DOHH2 (cell line): ENCODE measurements at regions not wholly inside any gene's neighbourhood (a gene's known extent, or its start where the extent isn't known, plus 50 kb on each side); places are given as distances from the start of the nearest gene placed in this dataset.

ENCODE experiments used
- H3F3A ChIP-seq: fragments of 200-600 bp; sonication (generic), shearing (Covaris generic); 2 replicates; pipeline ENCODE4 v1.6.0; 2016; ENCODE audit warnings: antibody characterized with exemption, mild to moderate bottlenecking; ENCODE audit not compliant: control insufficient read depth, insufficient read depth
- H3K27ac ChIP-seq: fragments of 200-600 bp; sonication (generic); 2 replicates; pipeline ENCODE4 v1.5.1; 2014; ENCODE audit warnings: low read depth, mild to moderate bottlenecking, low read length, moderate library complexity
- H3K27me3 ChIP-seq: fragments of 200-600 bp; sonication (generic); 2 replicates; pipeline ENCODE4 v1.6.1; 2014; ENCODE audit warnings: mild to moderate bottlenecking, low read length, mixed read lengths; ENCODE audit not compliant: control insufficient read depth
- H3K36me3 ChIP-seq: fragments of 200-600 bp; sonication (generic); 2 replicates; pipeline ENCODE4 v1.6.1; 2014; ENCODE audit warnings: mild to moderate bottlenecking, low read length, moderate library complexity, mixed read lengths; ENCODE audit not compliant: control insufficient read depth
- H3K4me1 ChIP-seq: fragments of 200-600 bp; sonication (generic); 2 replicates; pipeline ENCODE4 v1.6.1; 2014; ENCODE audit warnings: mild to moderate bottlenecking, low read length, mixed read lengths; ENCODE audit not compliant: control insufficient read depth
- H3K4me2 ChIP-seq: fragments of 200-600 bp; sonication (generic); 2 replicates; pipeline ENCODE4 v1.6.0; 2014; ENCODE audit warnings: mild to moderate bottlenecking, low read length, moderate library complexity
- H3K4me3 ChIP-seq: fragments of 200-600 bp; sonication (generic); 2 replicates; pipeline ENCODE4 v1.5.1; 2014; ENCODE audit warnings: mild to moderate bottlenecking, low read length, mixed read lengths
- H3K79me2 ChIP-seq: fragments of 200-600 bp; sonication (generic); 2 replicates; pipeline ENCODE4 v1.6.1; 2014; ENCODE audit warnings: mild to moderate bottlenecking, low read length, mixed read lengths; ENCODE audit not compliant: control insufficient read depth
- H3K9me2 ChIP-seq: fragments of 200-600 bp; sonication (generic); replicated peaks from 2 replicates; pipeline ENCODE4 v1.6.1; 2014; ENCODE audit warnings: mild to moderate bottlenecking, low read length, mixed read lengths; ENCODE audit not compliant: control insufficient read depth
- H3K9me3 ChIP-seq: fragments of 200-600 bp; sonication (generic); 2 replicates; pipeline ENCODE4 v1.6.1; 2014; ENCODE audit warnings: antibody characterized with exemption, low read length, mixed read lengths; ENCODE audit not compliant: control insufficient read depth, insufficient read depth
- H4K20me1 ChIP-seq: fragments of 200-600 bp; sonication (generic); 2 replicates; pipeline ENCODE4 v1.6.0; 2014; ENCODE audit warnings: low read depth, mild to moderate bottlenecking, antibody characterized with exemption, low read length, moderate library complexity; ENCODE audit not compliant: control insufficient read depth, insufficient read depth
- CTCF ChIP-seq: fragments of 200-600 bp; sonication (generic); IDR thresholded peaks from one replicate; pipeline ENCODE4 v1.5.1; 2014; ENCODE audit warnings: antibody characterized with exemption, mild to moderate bottlenecking, low read depth, low read length; ENCODE audit not compliant: poor library complexity, severe bottlenecking
- EZH2phosphoT487 ChIP-seq: fragments of 200-600 bp; sonication (generic); IDR thresholded peaks from 2 replicates; pipeline ENCODE4 v1.6.1; 2017; ENCODE audit warnings: borderline replicate concordance, mild to moderate bottlenecking, antibody characterized with exemption, low read length, moderate library complexity, mixed read lengths

GRCh38 chr18:2417861-2418610, 153.3 kb downstream of the METTL4 start:
- Histone ChIP-seq H3K9me3 (no peaks in the 10 kb centered on the region), H3K79me2 (no peaks in the 10 kb centered on the region), H3K27me3 (no peaks in the 10 kb centered on the region), H3K4me1 (no peaks in the 10 kb centered on the region), H3K9me2 (no peaks in the 10 kb centered on the region), H3K27ac (no peak overlapping the region), H3K36me3 (no peaks in the 10 kb centered on the region), H3K4me2 (no peak overlapping the region), H4K20me1 (no peaks in the 10 kb centered on the region), H3F3A (no peaks in the 10 kb centered on the region), H3K4me3 (no peak overlapping the region)
- TF ChIP-seq EZH2phosphoT487 (no peak), CTCF (no peak)

GRCh38 chr18:2420367-2420766, 150.9 kb downstream of the METTL4 start:
- TF ChIP-seq EZH2phosphoT487 (no peak), CTCF (no peak)
- H3K79me2 ChIP-seq, result no peaks in the 10 kb centered on the region
- no peaks in the 10 kb centered on the region for H3F3A ChIP-seq
- H3K4me2 ChIP-seq, result no peak overlapping the region
- no peaks in the 10 kb centered on the region for H3K4me1 ChIP-seq
- H3K9me2 ChIP-seq, result no peaks in the 10 kb centered on the region
- no peaks in the 10 kb centered on the region for H3K36me3 ChIP-seq
- H3K9me3 ChIP-seq, result no peaks in the 10 kb centered on the region
- H3K27ac ChIP-seq, result no peak overlapping the region
- peaks cover 3% of the 10 kb centered on the region; the same call in 1 of the 2 replicates for H3K27me3 ChIP-seq
- H4K20me1 ChIP-seq, result no peaks in the 10 kb centered on the region
- H3K4me3 ChIP-seq, result no peak overlapping the region

- Histone ChIP-seq H3K79me2 (no peaks in the 10 kb centered on the region), H3K9me2 (no peaks in the 10 kb centered on the region), H3K4me1 (no peaks in the 10 kb centered on the region), H3K9me3 (no peaks in the 10 kb centered on the region), H3F3A (no peaks in the 10 kb centered on the region), H3K27me3 (peaks cover 3% of the 10 kb centered on the region; the same call in 1 of the 2 replicates), H3K27ac (no peak overlapping the region), H4K20me1 (no peaks in the 10 kb centered on the region), H3K36me3 (no peaks in the 10 kb centered on the region), H3K4me2 (no peak overlapping the region), H3K4me3 (no peak overlapping the region)
- TF ChIP-seq CTCF (no peak), EZH2phosphoT487 (no peak)
These were observed 147.5 kb downstream of the METTL4 start for GRCh38 chr18:2423761-2424160.
